ENCODE measurements at regions not wholly inside any gene's neighbourhood (a gene's known extent, or its start where the extent isn't known, plus 50 kb on each side); places are given as distances from the start of the nearest gene placed in this dataset.

- DNase-seq (ENCODE audit: low read depth), result no peak
Measured at GRCh38 chr2:217438821-217439220, 564.0 kb downstream of the TNS1 start.

GRCh38 chr2:217438136-217438535, 564.7 kb downstream of the TNS1 start:
- no peak for DNase-seq (ENCODE audit: low read depth)

GRCh38 chr2:217437290-217437870, 565.4 kb downstream of the TNS1 start:
- DNase-seq (ENCODE audit: low read depth), result no peak

GRCh38 chr2:217436386-217436785, 566.4 kb downstream of the TNS1 start:
- no peak for DNase-seq (ENCODE audit: low read depth)

- peak; percentile 9 for DNase-seq (ENCODE audit: low read depth)
Measured at GRCh38 chr2:217434180-217434975, 568.4 kb downstream of the TNS1 start.

GRCh38 chr2:217433522-217433921, 569.3 kb downstream of the TNS1 start:
- DNase-seq (ENCODE audit: low read depth), result no peak

- DNase-seq (ENCODE audit: low read depth), result no peak
Measured at GRCh38 chr2:217431577-217432269, 571.1 kb downstream of the TNS1 start.

GRCh38 chr2:217430916-217431576, 571.2 kb upstream of the TNP1 start:
- no peak for DNase-seq (ENCODE audit: low read depth)

GRCh38 chr2:217429981-217430500, 570.2 kb upstream of the TNP1 start:
- DNase-seq (ENCODE audit: low read depth), result no peak

GRCh38 chr2:217421834-217422233, 562.0 kb upstream of the TNP1 start:
- no peak for DNase-seq (ENCODE audit: low read depth)

GRCh38 chr2:217420854-217421253, 561.0 kb upstream of the TNP1 start:
- DNase-seq (ENCODE audit: low read depth), result no peak

- DNase-seq (ENCODE audit: low read depth), result no peak
Measured at GRCh38 chr2:217419055-217419671, 559.3 kb upstream of the TNP1 start.

GRCh38 chr2:217418544-217418943, 558.7 kb upstream of the TNP1 start:
- DNase-seq (ENCODE audit: low read depth), result no peak

GRCh38 chr2:217418090-217418489, 558.2 kb upstream of the TNP1 start:
- DNase-seq (ENCODE audit: low read depth), result no peak

GRCh38 chr2:217417536-217417935, 557.7 kb upstream of the TNP1 start:
- no peak for DNase-seq (ENCODE audit: low read depth)

GRCh38 chr2:217415316-217415715, 555.5 kb upstream of the TNP1 start:
- DNase-seq (ENCODE audit: low read depth), result no peak

- no peak for DNase-seq (ENCODE audit: low read depth)
Measured at GRCh38 chr2:217414429-217414828, 554.6 kb upstream of the TNP1 start.

- no peak for DNase-seq (ENCODE audit: low read depth)
Measured at GRCh38 chr2:217413193-217413592, 553.3 kb upstream of the TNP1 start.

GRCh38 chr2:217412721-217413120, 552.9 kb upstream of the TNP1 start:
- no peak for DNase-seq (ENCODE audit: low read depth)

GRCh38 chr2:217412277-217412676, 552.4 kb upstream of the TNP1 start:
- DNase-seq (ENCODE audit: low read depth), result no peak

- no peak for DNase-seq (ENCODE audit: low read depth)
Measured at GRCh38 chr2:217410681-217410960, 550.8 kb upstream of the TNP1 start.
